IMR-90 (cell line): ENCODE measurements at regions not wholly inside any gene's neighbourhood (a gene's known extent, or its start where the extent isn't known, plus 50 kb on each side); places are given as distances from the start of the nearest gene placed in this dataset.

ENCODE experiments used
- ATAC-seq: fragments of 200-7000 bp; cut with Tn5 transposase; 2 replicates; pipeline ENCODE4 v1.9.1; 2020; ENCODE audit warnings: low read depth, mild to moderate bottlenecking, moderate library complexity
- BruUV-seq: library from RNA; stranded (reverse); fragments of 400-500 nt; replicated peaks from 2 replicates; lab custom pipeline; 2021; lab: Mats Ljungman, UMichigan
- CTCF ChIA-PET: fragments of 300-600 bp; formaldehyde crosslinking; extraction: SDS; loops from one replicate; lab custom pipeline; 2021; ENCODE audit warnings: antibody characterized with exemption; lab: Yijun Ruan, JAX
- POLR2A ChIA-PET: fragments of 300-600 bp; sonication (Branson Sonifier 250); formaldehyde crosslinking; loops from one replicate; lab custom pipeline; 2022; ENCODE audit warnings: antibody characterized with exemption; ENCODE audit not compliant: unreplicated experiment; lab: Charles Lee
- DNase-seq: peaks from one replicate; pipeline ENCODE4 v3.0.0; 2013
- H2AFZ ChIP-seq: replicated peaks from 2 replicates; pipeline ENCODE3; 2013; ENCODE audit warnings: low read length, mild to moderate bottlenecking; ENCODE audit not compliant: poor library complexity
- H2AK5ac ChIP-seq: 2 replicates; pipeline ENCODE4 v1.6.1; 2013; ENCODE audit warnings: low read depth, low read length, inconsistent platforms
- H2AK9ac ChIP-seq: replicated peaks from 2 replicates; pipeline ENCODE3; 2013; ENCODE audit warnings: mild to moderate bottlenecking, low read depth, low read length, moderate library complexity; ENCODE audit not compliant: poor library complexity
- H2BK120ac ChIP-seq: 2 replicates; pipeline ENCODE4 v1.6.1; 2013; ENCODE audit warnings: low read depth, low read length, inconsistent platforms
- H2BK15ac ChIP-seq: 3 replicates; pipeline ENCODE4 v1.6.1; 2013; ENCODE audit warnings: low read depth, low read length, inconsistent platforms
- H2BK20ac ChIP-seq: 2 replicates; pipeline ENCODE4 v1.6.1; 2013; ENCODE audit warnings: low read depth, mild to moderate bottlenecking, inconsistent platforms, low read length, moderate library complexity
- H2BK5ac ChIP-seq: 2 replicates; pipeline ENCODE4 v1.6.1; 2013; ENCODE audit warnings: mild to moderate bottlenecking, low read depth, low read length, inconsistent platforms; ENCODE audit not compliant: poor library complexity, severe bottlenecking
- H3K14ac ChIP-seq: replicated peaks from 2 replicates; pipeline ENCODE4 v1.6.1; 2013; ENCODE audit warnings: low read depth, low read length, inconsistent platforms
- H3K18ac ChIP-seq: 2 replicates; pipeline ENCODE4 v1.6.1; 2013; ENCODE audit warnings: low read depth, low read length, control low read depth
- H3K23ac ChIP-seq: 2 replicates; pipeline ENCODE4 v1.6.1; 2013; ENCODE audit warnings: low read depth, low read length, inconsistent platforms
- H3K27ac ChIP-seq: 2 replicates; pipeline ENCODE4 v1.5.1; 2013; ENCODE audit warnings: mild to moderate bottlenecking, control low read depth, low read length; ENCODE audit not compliant: insufficient read depth
- H3K27me3 ChIP-seq: 2 replicates; pipeline ENCODE4 v1.6.1; 2013; ENCODE audit warnings: low read length; ENCODE audit not compliant: control insufficient read depth, insufficient read depth
- H3K36me3 ChIP-seq: 2 replicates; pipeline ENCODE4 v1.6.1; 2013; ENCODE audit warnings: low read length, mixed read lengths; ENCODE audit not compliant: control insufficient read depth, insufficient read depth
- H3K4ac ChIP-seq: 2 replicates; pipeline ENCODE4 v1.6.1; 2013; ENCODE audit warnings: low read depth, low read length, inconsistent platforms
- H3K4me1 ChIP-seq: 2 replicates; pipeline ENCODE4 v1.6.1; 2013; ENCODE audit warnings: low read length, mixed read lengths; ENCODE audit not compliant: control insufficient read depth, insufficient read depth
- H3K4me2 ChIP-seq: 2 replicates; pipeline ENCODE4 v1.6.1; 2013; ENCODE audit warnings: low read depth, mild to moderate bottlenecking, control low read depth, low read length, moderate library complexity
- H3K4me3 ChIP-seq: 2 replicates; pipeline ENCODE4 v1.5.1; 2013; ENCODE audit warnings: low read depth, mild to moderate bottlenecking, control low read depth, low read length, moderate library complexity; ENCODE audit not compliant: insufficient read depth
- H3K56ac ChIP-seq: 2 replicates; pipeline ENCODE4 v1.6.1; 2013; ENCODE audit warnings: low read length, inconsistent platforms; ENCODE audit not compliant: insufficient read depth; ENCODE audit errors: extremely low read depth
- H3K79me1 ChIP-seq, 2 experiments: 2 replicates each; pipeline ENCODE4 v1.6.1; 2013; ENCODE audit warnings: low read length in 2 of 2, inconsistent platforms in 1 of 2, low read depth in 1 of 2
- H3K9ac ChIP-seq: 2 replicates; pipeline ENCODE4 v1.6.1; 2013; ENCODE audit warnings: low read depth, low read length, control low read depth
- H3K9me1 ChIP-seq: 2 replicates; pipeline ENCODE4 v1.6.1; 2013; ENCODE audit warnings: low read length, inconsistent platforms; ENCODE audit not compliant: insufficient read depth
- H3K9me3 ChIP-seq: 2 replicates; pipeline ENCODE4 v1.6.1; 2013; ENCODE audit warnings: low read length; ENCODE audit not compliant: control insufficient read depth, insufficient read depth
- H4K20me1 ChIP-seq: 2 replicates; pipeline ENCODE4 v1.6.1; 2013; ENCODE audit warnings: low read length, inconsistent platforms; ENCODE audit not compliant: insufficient read depth
- H4K5ac ChIP-seq: 2 replicates; pipeline ENCODE4 v1.6.1; 2013; ENCODE audit warnings: mild to moderate bottlenecking, low read depth, low read length, control low read depth
- H4K8ac ChIP-seq, 2 experiments: 2 replicates each; pipeline ENCODE4 v1.6.1; 2013; ENCODE audit warnings: low read depth in 2 of 2, low read length in 2 of 2, control low read depth in 1 of 2, inconsistent platforms in 1 of 2
- H4K91ac ChIP-seq: 2 replicates; pipeline ENCODE4 v1.6.1; 2013; ENCODE audit warnings: low read depth, low read length, inconsistent platforms; ENCODE audit not compliant: insufficient read depth
- BHLHE40 ChIP-seq: fragments of 150-350 bp; IDR thresholded peaks from 2 replicates; pipeline ENCODE4 v1.6.1; 2016; ENCODE audit warnings: mild to moderate bottlenecking, low read depth, low read length
- CEBPB ChIP-seq: IDR thresholded peaks from 2 replicates; pipeline ENCODE4 v1.6.1; 2012; ENCODE audit warnings: low read depth, low read length, improper control_type of control experiment
- CHD1 ChIP-seq: IDR thresholded peaks from 2 replicates; pipeline ENCODE4 v1.6.1; 2012; ENCODE audit warnings: low read depth, low read length, improper control_type of control experiment
- CTCF ChIP-seq: conservative IDR thresholded peaks from 2 replicates; pipeline ENCODE4 v1.5.1; 2012; ENCODE audit warnings: mild to moderate bottlenecking, low read depth, low read length, improper control_type of control experiment
- ELK1 ChIP-seq: fragments of 150-350 bp; IDR thresholded peaks from 2 replicates; pipeline ENCODE4 v1.6.1; 2016; ENCODE audit warnings: low read depth, mild to moderate bottlenecking, low read length, moderate library complexity, borderline replicate concordance
- MAFK ChIP-seq: IDR thresholded peaks from 2 replicates; pipeline ENCODE4 v1.6.1; 2012; ENCODE audit warnings: low read depth, low read length, improper control_type of control experiment
- MAZ ChIP-seq: IDR thresholded peaks from 2 replicates; pipeline ENCODE4 v1.6.1; 2012; ENCODE audit warnings: low read depth, mild to moderate bottlenecking, low read length, improper control_type of control experiment, moderate library complexity, borderline replicate concordance
- MXI1 ChIP-seq: IDR thresholded peaks from 2 replicates; pipeline ENCODE4 v1.6.1; 2012; ENCODE audit warnings: low read depth, mild to moderate bottlenecking, low read length, moderate library complexity, borderline replicate concordance
- NFE2L2 ChIP-seq: fragments of 150-350 bp; IDR thresholded peaks from 2 replicates; pipeline ENCODE4 v1.6.1; 2016; ENCODE audit warnings: low read depth, mild to moderate bottlenecking, low read length
- POLR2A ChIP-seq: IDR thresholded peaks from 2 replicates; pipeline ENCODE4 v1.6.1; 2012; ENCODE audit warnings: mild to moderate bottlenecking, low read depth, low read length
- RFX5 ChIP-seq: IDR thresholded peaks from 2 replicates; pipeline ENCODE4 v1.8.0; 2012; ENCODE audit warnings: low read depth, mild to moderate bottlenecking, low read length, moderate library complexity
- USF2 ChIP-seq: fragments of 150-350 bp; IDR thresholded peaks from 2 replicates; pipeline ENCODE4 v1.6.1; 2017; ENCODE audit warnings: mild to moderate bottlenecking, antibody characterized with exemption, low read length, low read depth
- WGBS, 2 experiments: methylation state at CpG; one replicate each; pipeline versions ENCODE4 v1.1.5 to v1.1.7; 2013; ENCODE audit warnings: missing lambda C conversion rate in 2 of 2; ENCODE audit not compliant: insufficient read length in 1 of 2; ENCODE audit errors: extremely low coverage in 2 of 2; 5-methylcytosine and 5-hydroxymethylcytosine counted together
- dilution Hi-C: fragments of 300-500 bp; cut with HindIII; formaldehyde crosslinking; loops from one replicate; pipeline ENCODE4 v1.14.3; 2018; ENCODE audit warnings: low sequenced_read_pairs; ENCODE audit not compliant: unreplicated experiment
- in situ Hi-C: fragments of 300-500 bp; cut with MboI; formaldehyde crosslinking; loops from 3 replicates; pipeline ENCODE4 v1.14.3; 2019; ENCODE audit warnings: low sequenced_read_pairs, inconsistent platforms, mixed read lengths
- intact Hi-C: fragments of 100-400 bp; cut with micrococcal nuclease; formaldehyde crosslinking; loops from 2 replicates; pipeline ENCODE4 v1.10.0; 2022

GRCh38 chr1:218025454-218025853, 259.6 kb upstream of the RRP15 start:
- Histone ChIP-seq H3K4ac (no peak overlapping the region), H4K20me1 (no peaks in the 10 kb centered on the region), H3K27ac (no peak overlapping the region), H2AFZ (no peak overlapping the region), H3K56ac (no peak overlapping the region), H3K14ac (no peak overlapping the region), H3K27me3 (no peaks in the 10 kb centered on the region), H4K8ac (no peak overlapping the region), H2BK15ac (no peak overlapping the region), H3K4me1 (0 out of 2 replicates have a peak, but pooled peaks cover 2% of the 10 kb centered on the region), H3K23ac (no peak overlapping the region), H4K91ac (no peak overlapping the region), H2BK120ac (no peak overlapping the region), H2BK5ac (no peak overlapping the region), H2AK5ac (no peak overlapping the region), H3K9ac (no peak overlapping the region), H3K9me1 (no peaks in the 10 kb centered on the region), H2BK20ac (no peak overlapping the region; the same call in 1 of the 2 replicates), H3K9me3 (peaks cover 3% of the 10 kb centered on the region; the same call in 1 of the 2 replicates), H3K4me2 (no peak overlapping the region), H2AK9ac (no peak overlapping the region), H4K5ac (no peak overlapping the region), H3K4me3 (no peak overlapping the region), H3K36me3 (no peaks in the 10 kb centered on the region), H3K79me1 (no peaks in the 10 kb centered on the region), H3K18ac (no peak overlapping the region)
- peak; percentile 96 for ATAC-seq
- peak; percentile 76 for DNase-seq
- no peak for TF ChIP-seq CEBPB
- TF ChIP-seq MAZ, result no peak
- no peak for TF ChIP-seq MXI1
- TF ChIP-seq RFX5, result no peak
- no peak for TF ChIP-seq NFE2L2
- no peak for TF ChIP-seq MAFK
- no peak for TF ChIP-seq CTCF
- TF ChIP-seq ELK1, result no peak
- no peak for TF ChIP-seq POLR2A
- TF ChIP-seq BHLHE40, result no peak
- no peak for TF ChIP-seq USF2
- TF ChIP-seq CHD1, result no peak
- intact Hi-C loops, result no loop called here
- CTCF ChIA-PET, result interaction anchor here (0.9 kb wide), 1 partner anchor 23 kb away, joined by 5 read pairs; no protein-coding TSS in a partner anchor
- WGBS, 2 experiments, result no CpG with 5 or more reads among the region's 2 CpGs
- no TSS peak for BruUV-seq
- in situ Hi-C loops, result no loop called here
- POLR2A ChIA-PET, result no interaction called here
- dilution Hi-C loops, result no loop called here
